Common myeloid progenitor, CD34-positive (primary cell): ENCODE measurements at regions not wholly inside any gene's neighbourhood (a gene's known extent, or its start where the extent isn't known, plus 50 kb on each side); places are given as distances from the start of the nearest gene placed in this dataset.

Experiments used
- CTCF ChIA-PET: fragments of 350-600 bp; sonication (Branson Sonifier 250); formaldehyde crosslinking; loops from one replicate; lab custom pipeline; 2021; ENCODE audit warnings: antibody characterized with exemption; lab: Charles Lee
- POLR2A ChIA-PET: fragments of 350-600 bp; sonication (Branson Sonifier 250); formaldehyde crosslinking; loops from one replicate; lab custom pipeline; 2021; ENCODE audit warnings: antibody characterized with exemption; lab: Charles Lee
- DNase-seq, 3 donors: peaks; one replicate each; pipeline versions ENCODE4 v3.0.0 to v3.0.0-alpha.2; 2013
- H3K27ac ChIP-seq, 2 experiments: 1 replicate in 1 of 2; 2 replicates in 1 of 2; pipeline ENCODE4 v1.7.0; 2013; ENCODE audit warnings: inconsistent platforms in 2 of 2, low read length in 2 of 2, mild to moderate bottlenecking in 2 of 2, low read depth in 1 of 2, moderate library complexity in 1 of 2; ENCODE audit not compliant: severe bottlenecking in 2 of 2, insufficient read depth in 1 of 2, poor library complexity in 1 of 2
- H3K27me3 ChIP-seq, 5 experiments: replicated peaks in 2 of 5; 1 replicate in 3 of 5; 2 replicates in 2 of 5; pipeline versions ENCODE4 v1.6.1 to v1.7.0; 2013; ENCODE audit warnings: low read length in 4 of 5, mild to moderate bottlenecking in 2 of 5, moderate library complexity in 2 of 5, inconsistent platforms in 1 of 5; ENCODE audit not compliant: insufficient read depth in 5 of 5, control insufficient read depth in 4 of 5
- H3K36me3 ChIP-seq, 4 experiments: 1 replicate in 2 of 4; 2 replicates in 2 of 4; pipeline versions ENCODE4 v1.6.1 to v1.7.0; 2013; ENCODE audit warnings: low read length in 3 of 4, control low read depth in 1 of 4, mild to moderate bottlenecking in 1 of 4; ENCODE audit not compliant: control insufficient read depth in 4 of 4, insufficient read depth in 4 of 4
- H3K4me1 ChIP-seq, 4 experiments: 1 replicate in 3 of 4; 2 replicates in 1 of 4; pipeline versions ENCODE4 v1.6.1 to v1.7.1; 2013; ENCODE audit warnings: low read length in 3 of 4, mild to moderate bottlenecking in 3 of 4, control low read depth in 1 of 4, inconsistent platforms in 1 of 4, moderate library complexity in 1 of 4; ENCODE audit not compliant: control insufficient read depth in 4 of 4, insufficient read depth in 4 of 4; ENCODE audit errors: control extremely low read depth in 1 of 4
- H3K4me3 ChIP-seq, 7 experiments: 1 replicate in 4 of 7; 2 replicates in 3 of 7; pipeline versions ENCODE4 v1.5.1 to v1.7.0; 2013; ENCODE audit warnings: mild to moderate bottlenecking in 7 of 7, low read length in 6 of 7, moderate library complexity in 6 of 7, inconsistent platforms in 2 of 7, low read depth in 2 of 7, control low read depth in 1 of 7; ENCODE audit not compliant: insufficient read depth in 4 of 7, control insufficient read depth in 1 of 7; ENCODE audit errors: extremely low read depth in 1 of 7
- H3K9me3 ChIP-seq, 5 experiments: 1 replicate in 4 of 5; 2 replicates in 1 of 5; pipeline versions ENCODE4 v1.6.1 to v1.7.1; 2013; ENCODE audit warnings: low read length in 4 of 5, mild to moderate bottlenecking in 2 of 5, inconsistent platforms in 1 of 5, low read depth in 1 of 5, moderate library complexity in 1 of 5; ENCODE audit not compliant: control insufficient read depth in 4 of 5, insufficient read depth in 2 of 5; ENCODE audit errors: control extremely low read depth in 1 of 5
- WGBS: methylation state at CpG from one replicate; pipeline ENCODE4 v1.1.5; 2013; ENCODE audit not compliant: insufficient coverage; 5-methylcytosine and 5-hydroxymethylcytosine counted together

DNA sequence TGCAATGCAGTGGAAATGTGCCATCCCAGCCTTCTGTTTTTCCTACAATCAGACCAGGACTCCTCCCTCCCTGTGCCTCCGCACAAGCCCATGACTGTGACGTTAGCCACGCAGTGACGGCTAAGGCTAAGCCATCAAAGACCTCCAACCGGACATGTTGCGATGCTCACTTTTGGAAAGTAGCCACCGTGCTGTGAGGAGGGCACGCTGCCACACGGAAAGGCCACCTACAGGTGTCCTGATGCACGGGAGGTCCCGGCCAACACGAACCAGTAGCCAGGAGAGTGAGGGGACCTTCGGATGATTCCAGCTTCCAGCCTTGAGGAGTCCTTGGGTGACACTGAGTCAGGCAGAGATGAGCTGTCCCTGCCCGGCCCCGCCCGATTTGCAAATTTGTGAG is 53.9 kb downstream of the FOXL1 start:
- CTCF ChIA-PET = no interaction called here

DNA sequence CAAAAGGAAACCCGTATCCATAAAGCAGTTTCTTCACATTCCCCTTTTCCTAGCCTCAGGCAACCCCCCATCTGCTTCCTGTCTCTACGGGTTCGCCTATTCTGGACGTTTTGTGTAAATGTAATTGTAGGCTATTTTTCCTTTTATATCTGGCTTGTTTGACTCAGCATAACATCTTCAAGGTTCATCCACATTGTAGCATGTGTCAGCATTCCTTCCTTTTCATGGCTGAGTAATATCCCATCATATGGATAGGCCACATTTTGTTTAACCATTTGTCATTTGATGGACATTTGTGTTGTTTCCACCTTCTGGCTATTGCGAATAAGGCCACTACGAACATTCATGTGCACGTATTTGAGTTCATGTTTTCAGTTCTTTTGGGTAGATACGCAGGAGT is 54.6 kb downstream of the FOXL1 start:
- peaks cover 0 to 34% (median 2%) of the 10 kb centered on the region in 5 experiments for H3K27me3 ChIP-seq
- ChIA-PET POLR2A (no interaction called here), CTCF (no interaction called here)
- no peaks in the 10 kb centered on the region for H3K9me3 ChIP-seq
- H3K4me3 ChIP-seq = no peak overlapping the region
- no peaks in the 10 kb centered on the region for H3K36me3 ChIP-seq
- peaks cover 0 to 6% (median 4%) of the 10 kb centered on the region in 4 experiments for H3K4me1 ChIP-seq
- H3K27ac ChIP-seq = no peak overlapping the region
- 97% methylated on average over 4 of the region's 8 CpGs for WGBS
- no peak for DNase-seq

More for the DNA sequence above, 53.9 kb downstream of the FOXL1 start:
- WGBS = 96% methylated on average over 16 of the region's 16 CpGs
- Histone ChIP-seq H3K4me3 (no peak overlapping the region), H3K36me3 (no peaks in the 10 kb centered on the region), H3K27me3 (peaks cover 0 to 28% (median 0%) of the 10 kb centered on the region in 5 experiments), H3K4me1 (peaks cover 0 to 6% (median 4%) of the 10 kb centered on the region in 4 experiments), H3K9me3 (no peaks in the 10 kb centered on the region), H3K27ac (no peak overlapping the region)
- POLR2A ChIA-PET = no interaction called here
- no peak for DNase-seq

DNA sequence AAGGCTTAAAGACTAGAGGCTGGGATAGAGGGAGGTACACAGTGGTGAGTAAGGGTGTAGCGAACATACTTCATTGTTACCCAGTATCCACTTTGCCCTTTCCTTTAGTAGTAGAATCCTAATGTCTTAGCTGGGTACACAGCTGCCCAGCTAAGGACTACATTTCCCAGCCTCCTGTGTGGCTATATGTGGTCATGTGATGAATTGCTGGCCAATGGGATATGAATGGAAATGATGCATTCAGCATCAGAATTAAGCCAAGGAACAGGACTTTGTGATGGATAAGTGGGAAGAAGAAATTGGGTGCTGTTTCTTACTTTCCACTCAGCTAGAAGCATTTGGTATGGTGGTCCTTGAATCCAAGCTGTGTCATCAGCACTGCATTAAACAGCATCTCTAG is 55.9 kb downstream of the FOXL1 start:
- H3K36me3 ChIP-seq = no peaks in the 10 kb centered on the region
- peaks cover 0 to 6% (median 4%) of the 10 kb centered on the region in 4 experiments for H3K4me1 ChIP-seq
- H3K9me3 ChIP-seq = no peaks in the 10 kb centered on the region
- no CpG with 5 or more reads among the region's 1 CpG for WGBS
- ChIA-PET CTCF (no interaction called here), POLR2A (no interaction called here)
- H3K4me3 ChIP-seq = no peak overlapping the region
- DNase-seq = no peak
- H3K27me3 ChIP-seq = peaks cover 0 to 35% (median 2%) of the 10 kb centered on the region in 5 experiments
- H3K27ac ChIP-seq = no peak overlapping the region

DNA sequence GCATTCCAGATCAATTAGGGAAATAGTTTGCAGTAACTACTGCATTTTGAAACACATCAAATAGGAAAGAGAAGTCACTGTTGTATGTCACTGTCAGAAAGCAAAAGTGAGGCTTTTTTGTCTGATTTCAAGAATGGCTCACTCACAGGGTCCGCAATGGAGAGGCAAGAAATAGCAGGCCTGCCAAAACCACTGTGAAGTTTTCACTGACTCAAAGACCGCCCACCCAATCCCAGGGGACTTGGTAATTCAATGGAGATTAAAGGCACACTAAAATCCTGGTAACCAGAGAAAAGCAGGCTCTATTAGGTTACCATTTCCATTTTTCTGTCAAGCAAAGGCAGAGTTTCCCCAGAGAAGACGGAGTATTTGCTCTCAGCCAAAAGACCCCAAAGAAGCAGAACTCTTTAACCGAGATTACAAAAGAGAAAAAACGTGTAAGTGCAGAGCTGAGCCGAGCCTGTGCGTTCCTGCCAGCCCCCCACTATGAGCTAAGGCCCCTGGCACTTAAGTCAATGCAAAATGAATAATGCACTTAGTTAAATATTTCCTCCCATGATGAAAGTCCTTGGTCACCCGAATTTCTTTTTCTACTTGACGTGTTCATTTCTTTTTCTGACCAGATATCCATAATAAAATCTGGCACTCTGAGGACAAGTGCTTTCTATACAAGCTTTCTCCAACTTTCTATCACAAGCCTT is 57.0 kb downstream of the FOXL1 start:
- Histone ChIP-seq H3K9me3 (no peaks in the 10 kb centered on the region), H3K27me3 (peaks cover 0 to 35% (median 2%) of the 10 kb centered on the region in 5 experiments), H3K36me3 (no peaks in the 10 kb centered on the region), H3K4me3 (no peak overlapping the region), H3K27ac (no peak overlapping the region), H3K4me1 (peaks cover 0 to 6% (median 4%) of the 10 kb centered on the region in 4 experiments)
- WGBS = 98% methylated on average over 9 of the region's 9 CpGs
- ChIA-PET CTCF (no interaction called here), POLR2A (no interaction called here)
- DNase-seq = no peak

DNA sequence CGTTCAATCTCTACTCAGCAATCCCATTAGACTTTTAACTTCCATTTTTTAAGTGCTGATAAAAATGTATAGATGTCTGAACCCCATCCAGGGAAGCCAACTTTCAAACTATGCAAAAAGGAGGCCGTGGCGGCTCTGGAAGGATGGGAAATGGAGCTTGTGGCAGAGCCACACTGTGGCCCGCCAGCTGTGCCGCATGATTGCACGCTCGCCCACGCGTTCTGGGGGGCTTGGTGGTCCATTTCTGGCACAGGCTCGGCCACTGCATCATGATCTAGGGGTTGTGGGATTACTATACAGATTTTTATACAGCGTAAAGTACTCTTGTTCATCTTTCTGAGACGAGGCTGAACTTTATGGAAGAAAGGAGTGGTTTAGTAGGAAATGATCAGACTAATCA is 57.6 kb downstream of the FOXL1 start:
- no peak for DNase-seq
- H3K36me3 ChIP-seq = no peaks in the 10 kb centered on the region
- no peak overlapping the region for H3K27ac ChIP-seq
- peaks cover 0 to 6% (median 4%) of the 10 kb centered on the region in 4 experiments for H3K4me1 ChIP-seq
- ChIA-PET CTCF (no interaction called here), POLR2A (no interaction called here)
- 99% methylated on average over 9 of the region's 12 CpGs for WGBS
- H3K4me3 ChIP-seq = no peak overlapping the region
- H3K27me3 ChIP-seq = peaks cover 0 to 38% (median 2%) of the 10 kb centered on the region in 5 experiments
- H3K9me3 ChIP-seq = no peaks in the 10 kb centered on the region

DNA sequence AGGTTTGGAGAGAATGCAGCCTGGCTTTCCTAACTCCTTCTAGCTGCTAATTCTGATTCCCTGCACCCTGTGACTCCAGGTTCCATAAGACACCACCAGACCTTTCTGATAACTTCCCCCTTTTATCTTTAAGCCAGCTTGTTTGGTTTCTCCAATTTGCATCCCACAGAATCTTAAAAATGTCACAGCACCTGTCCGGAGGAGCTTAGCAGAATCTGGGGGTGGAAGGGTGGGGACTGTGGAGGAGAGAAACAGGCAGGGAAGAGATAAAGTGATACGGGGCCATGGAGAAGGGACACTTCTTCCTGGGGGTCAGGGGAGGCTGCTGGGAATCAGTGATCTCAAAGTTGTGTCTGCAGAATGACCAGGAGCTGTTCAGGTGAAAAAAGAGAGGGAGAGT is 59.4 kb downstream of the FOXL1 start:
- 71% methylated on average over 1 of the region's 2 CpGs for WGBS
- CTCF ChIA-PET = no interaction called here

DNA sequence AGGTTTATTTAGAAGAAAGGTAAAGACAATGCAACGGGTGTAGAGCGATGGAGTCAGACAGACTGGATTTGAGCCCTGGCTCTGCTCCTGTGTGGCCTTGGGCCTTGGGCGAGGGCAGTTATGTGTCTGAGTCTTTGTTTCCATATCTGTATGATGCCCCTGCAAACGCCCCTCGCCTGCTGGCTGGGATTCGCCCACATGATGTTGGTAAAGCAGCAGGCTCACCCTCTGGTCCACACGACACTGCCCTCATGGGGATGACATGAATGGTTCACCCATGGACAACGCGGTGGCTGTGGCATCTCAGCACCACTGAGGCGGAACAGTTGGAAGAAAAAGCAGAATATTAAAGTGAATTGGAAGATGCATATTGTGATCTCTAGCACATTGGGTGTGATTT is 60.3 kb downstream of the FOXL1 start:
- H3K27ac ChIP-seq = no peak overlapping the region
- H3K27me3 ChIP-seq = peaks cover 0 to 31% (median 2%) of the 10 kb centered on the region in 5 experiments
- no peaks in the 10 kb centered on the region for H3K4me1 ChIP-seq
- ChIA-PET POLR2A (no interaction called here), CTCF (no interaction called here)
- no peaks in the 10 kb centered on the region for H3K36me3 ChIP-seq
- WGBS = 97% methylated on average over 10 of the region's 10 CpGs
- no peak overlapping the region for H3K4me3 ChIP-seq
- H3K9me3 ChIP-seq = peaks cover 0 to 4% (median 0%) of the 10 kb centered on the region in 5 experiments
- no peak for DNase-seq

More for the DNA sequence above, 59.4 kb downstream of the FOXL1 start:
- Histone ChIP-seq H3K36me3 (no peaks in the 10 kb centered on the region), H3K27ac (no peak overlapping the region), H3K4me1 (no peaks in the 10 kb centered on the region), H3K27me3 (peaks cover 0 to 32% (median 2%) of the 10 kb centered on the region in 5 experiments), H3K9me3 (peaks cover 0 to 4% (median 0%) of the 10 kb centered on the region in 5 experiments), H3K4me3 (no peak overlapping the region)
- POLR2A ChIA-PET = interaction anchor here (0.7 kb wide), 2 partner anchors 200 to 235 kb away, joined by 3 to 4 read pairs; no protein-coding TSS in a partner anchor
- DNase-seq = no peak
